T1000 (cell line): ENCODE measurements at regions not wholly inside any gene's neighbourhood (a gene's known extent, or its start where the extent isn't known, plus 50 kb on each side); places are given as distances from the start of the nearest gene placed in this dataset.

Source experiments
- DNase-seq: peaks from one replicate; lab custom pipeline; 2025; ENCODE audit warnings: mixed read lengths; lab: John Stamatoyannopoulos, UW

GRCh38 chr2:64854773-64855237 is 134.4 kb upstream of the SLC1A4 start:
- no peak for DNase-seq

GRCh38 chr2:64857581-64858471 is 131.4 kb upstream of the SLC1A4 start:
- DNase-seq, result peak; percentile 13

GRCh38 chr2:64858541-64859311 is 130.5 kb upstream of the SLC1A4 start:
- no peak for DNase-seq

- peak; percentile 53 for DNase-seq
These were observed 129.6 kb upstream of the SLC1A4 start for GRCh38 chr2:64859312-64860212.

GRCh38 chr2:64860276-64860885 is 128.8 kb upstream of the SLC1A4 start:
- DNase-seq, result no peak

- DNase-seq, result no peak
These were observed 128.3 kb upstream of the SLC1A4 start for GRCh38 chr2:64860936-64861335.

- DNase-seq, result no peak
These were observed 127.5 kb upstream of the SLC1A4 start for GRCh38 chr2:64861452-64862397.

- no peak for DNase-seq
These were observed 126.6 kb upstream of the SLC1A4 start for GRCh38 chr2:64862623-64863022.

GRCh38 chr2:64863097-64863820 is 125.9 kb upstream of the SLC1A4 start:
- DNase-seq, result no peak

- DNase-seq, result peak; percentile 65
These were observed 123.9 kb upstream of the SLC1A4 start for GRCh38 chr2:64865073-64865830.

GRCh38 chr2:64865831-64866345 is 123.3 kb upstream of the SLC1A4 start:
- DNase-seq, result no peak

GRCh38 chr2:64866797-64867196 is 122.4 kb upstream of the SLC1A4 start:
- DNase-seq, result peak; percentile 71

GRCh38 chr2:64867253-64867996 is 121.8 kb upstream of the SLC1A4 start:
- no peak for DNase-seq

- no peak for DNase-seq
These were observed 120.1 kb upstream of the SLC1A4 start for GRCh38 chr2:64869126-64869525.

GRCh38 chr2:64873472-64873924 is 115.7 kb upstream of the SLC1A4 start:
- peak; percentile 63 for DNase-seq

- no peak for DNase-seq
These were observed 114.6 kb upstream of the SLC1A4 start for GRCh38 chr2:64874593-64874992.

GRCh38 chr2:64875368-64875767 is 113.8 kb upstream of the SLC1A4 start:
- no peak for DNase-seq

GRCh38 chr2:64876137-64876647 is 113.0 kb upstream of the SLC1A4 start:
- DNase-seq, result peak; percentile 60
